HG03354 (cell line): ENCODE measurements at regions not wholly inside any gene's neighbourhood (a gene's known extent, or its start where the extent isn't known, plus 50 kb on each side); places are given as distances from the start of the nearest gene placed in this dataset.
"Not testable (repeated sequence)": the region's sequence is repeated elsewhere in the genome, so short reads cannot be mapped to it uniquely, and the experiment has no call there.

Source experiments
- ATAC-seq: cut with Tn5 transposase; IDR thresholded peaks from one replicate; pipeline ENCODE4 v1.9.1; 2021; ENCODE audit warnings: mild to moderate bottlenecking; ENCODE audit not compliant: unreplicated experiment, poor library complexity, severe bottlenecking

GRCh38 chr1:9440763-9441194, 98.5 kb upstream of the SLC25A33 start:
- ATAC-seq: no peak

DNA sequence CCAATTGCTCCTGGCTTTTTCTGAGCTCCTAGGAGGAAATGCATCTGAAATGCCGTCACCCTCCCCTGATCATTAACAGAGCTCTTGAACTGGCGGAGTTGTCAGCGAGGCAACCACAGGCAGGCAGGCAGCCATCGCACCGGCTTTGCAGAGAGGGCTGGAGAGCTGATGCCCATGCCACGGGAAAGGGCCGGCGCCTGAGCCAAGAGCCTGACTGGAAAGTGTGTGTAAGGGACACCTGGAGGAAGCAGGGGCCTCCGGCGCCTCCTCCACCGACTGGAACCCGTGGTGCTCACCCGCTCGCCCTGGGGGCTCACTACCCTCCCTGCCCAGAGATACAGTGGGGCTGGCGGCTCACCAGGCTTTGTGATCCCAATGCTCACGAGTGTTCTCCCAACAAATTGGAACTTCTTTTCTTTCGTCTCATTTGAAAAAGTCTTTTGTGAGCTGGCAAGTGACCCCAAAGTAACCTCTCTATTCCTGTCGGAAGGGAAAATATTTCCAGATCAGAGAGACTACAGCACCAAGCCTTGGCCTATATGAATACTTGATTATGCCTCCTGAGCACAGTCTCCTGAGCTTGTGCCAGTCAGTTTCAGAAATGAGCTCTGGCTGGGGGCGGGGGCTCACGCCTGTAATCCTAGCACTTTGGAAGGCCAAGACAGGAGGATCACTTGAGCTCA, 97.7 kb upstream of the SLC25A33 start:
- ATAC-seq: no peak

- ATAC-seq: no peak
Observed at GRCh38 chr1:9442278-9442846, 96.9 kb upstream of the SLC25A33 start.

- no peak for ATAC-seq
Observed at GRCh38 chr1:9442986-9443385, 96.3 kb upstream of the SLC25A33 start.

DNA sequence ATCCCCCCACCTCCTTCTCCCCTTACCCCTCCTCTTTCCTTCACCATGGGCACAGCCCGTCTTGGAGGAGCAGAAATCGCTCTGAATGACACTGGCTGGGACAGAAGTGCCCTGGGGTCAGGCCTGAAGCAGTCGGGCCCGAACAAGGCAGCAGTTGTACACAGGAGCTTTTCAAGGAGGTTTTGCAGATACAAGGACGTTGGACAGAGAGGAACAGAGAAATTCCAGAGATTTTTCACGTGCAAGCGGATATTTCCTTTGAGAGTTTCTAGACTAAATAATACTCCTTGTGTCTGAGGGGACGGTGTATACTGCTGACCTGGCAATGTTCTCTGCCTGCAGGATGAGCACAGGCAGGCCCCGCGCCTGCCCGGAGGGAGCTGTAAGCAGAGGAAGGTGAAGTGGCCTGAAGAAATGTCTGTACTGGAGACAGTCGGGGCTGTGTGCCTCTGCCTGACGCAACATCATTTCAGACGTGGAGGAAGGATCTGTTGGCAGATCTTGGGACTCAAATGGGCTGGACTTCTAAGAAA, 95.3 kb upstream of the SLC25A33 start:
- ATAC-seq: no peak

DNA sequence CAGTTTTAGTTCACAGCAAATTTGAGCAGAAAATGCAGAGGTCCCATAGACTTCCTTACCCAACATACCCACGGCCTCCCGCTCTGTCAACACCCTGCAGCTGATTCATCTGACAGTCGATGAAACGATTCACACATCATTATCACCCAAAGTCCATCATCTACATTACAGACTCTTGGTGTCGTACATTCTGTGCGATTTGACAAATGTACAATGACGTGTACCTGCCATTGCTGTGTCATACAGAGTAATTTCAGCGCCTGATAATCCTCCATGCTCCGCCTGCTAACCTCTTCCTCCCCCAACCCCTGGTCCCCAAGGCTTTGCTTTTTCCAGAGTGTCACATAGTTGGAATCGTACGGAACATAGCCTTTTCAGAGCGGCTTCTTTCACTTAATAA, 94.7 kb upstream of the SLC25A33 start:
- no peak for ATAC-seq

DNA sequence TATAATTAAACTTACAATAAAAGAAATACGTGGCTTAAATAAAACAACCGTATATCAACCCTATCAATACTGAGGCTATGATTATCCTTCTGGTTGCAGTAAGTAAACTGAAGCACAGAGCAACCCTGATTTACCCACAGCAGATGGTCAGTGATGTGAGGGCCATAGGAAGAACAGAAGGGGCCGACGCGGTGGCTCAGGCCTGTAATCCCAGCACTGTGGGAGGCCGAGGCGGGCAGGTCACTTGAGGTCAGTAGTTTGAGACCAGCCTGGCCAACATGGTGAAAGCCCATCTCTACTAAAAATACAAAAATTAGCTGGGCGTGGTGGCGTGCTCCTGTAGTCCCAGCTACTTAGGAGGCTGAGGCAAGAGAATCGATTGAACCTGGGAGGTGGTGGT, 94.2 kb upstream of the SLC25A33 start:
- ATAC-seq: not testable (repeated sequence)

DNA sequence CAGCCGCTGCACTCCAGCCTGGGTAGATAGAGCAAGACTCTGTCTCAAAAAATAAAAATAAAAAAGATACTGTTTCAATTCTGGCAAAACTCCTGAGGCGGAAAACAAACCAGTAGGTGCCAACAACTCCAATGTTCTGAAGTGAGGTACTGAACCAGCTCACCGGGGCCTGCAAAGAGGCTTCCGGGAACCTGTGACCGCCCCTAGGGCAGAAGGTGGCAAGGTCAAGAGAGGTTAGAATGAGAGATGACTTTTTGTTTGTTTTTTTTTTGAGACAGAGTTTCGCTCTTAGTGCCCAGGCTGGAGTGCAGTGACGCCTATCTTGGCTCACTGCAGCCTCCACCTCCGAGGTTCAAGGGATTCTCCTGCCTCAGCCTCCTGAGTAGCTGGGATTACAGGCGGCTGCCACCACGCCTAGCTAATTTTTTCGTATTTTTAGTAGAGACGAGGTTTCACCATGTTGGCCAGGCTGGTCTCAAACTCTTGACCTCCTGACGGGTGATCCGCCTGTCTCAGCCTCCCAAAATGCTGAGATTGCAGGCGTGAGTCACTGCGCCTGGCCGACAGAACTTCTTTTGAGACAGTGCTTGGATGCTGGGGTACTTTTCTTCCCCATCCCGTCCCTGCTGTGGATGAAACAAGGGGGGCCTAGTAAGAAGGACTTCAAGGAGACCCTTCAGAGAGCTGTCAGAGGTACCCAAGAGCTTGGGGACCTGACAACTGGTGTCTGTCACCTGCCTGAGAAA, 91.9 kb upstream of the SLC25A33 start:
- no peak for ATAC-seq

- no peak for ATAC-seq
Observed at GRCh38 chr1:9448132-9449109, 90.8 kb upstream of the SLC25A33 start.

- ATAC-seq: no peak
Observed at GRCh38 chr1:9449110-9449627, 90.1 kb upstream of the SLC25A33 start.

DNA sequence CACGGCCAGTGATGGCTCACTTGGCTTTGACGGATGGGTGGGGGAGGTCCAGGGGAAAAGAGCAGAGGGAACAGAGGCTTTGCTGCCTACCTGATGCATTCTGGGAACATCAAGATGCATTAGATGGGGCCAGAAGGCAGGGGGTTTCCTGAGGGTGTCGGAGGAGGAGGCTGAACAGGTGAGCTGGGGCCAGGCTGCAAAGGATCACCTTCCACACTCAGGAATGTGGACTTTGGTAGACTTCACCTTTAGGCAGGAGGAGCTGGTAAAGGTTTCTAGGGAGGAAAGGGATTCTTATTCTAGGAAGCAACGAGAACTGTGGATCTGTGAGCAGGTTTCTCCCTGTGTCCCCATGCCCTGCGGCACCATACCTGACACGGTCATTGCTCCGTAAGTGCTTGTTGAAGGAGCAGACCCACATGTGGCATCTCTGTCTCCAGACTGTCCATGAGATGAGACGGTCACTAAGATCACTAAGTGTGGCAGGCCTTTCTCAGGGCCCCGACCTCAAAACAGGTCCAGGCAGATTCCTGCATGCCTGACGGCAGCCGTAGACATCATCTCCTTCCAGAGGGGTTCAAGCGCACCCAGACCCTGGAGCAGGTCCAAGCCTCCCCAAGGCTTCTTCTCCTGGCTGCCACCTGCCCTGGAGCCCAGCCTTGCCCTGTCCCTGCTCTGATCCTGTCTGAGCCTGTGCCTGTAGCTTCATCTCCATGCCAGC, 89.1 kb upstream of the SLC25A33 start:
- ATAC-seq: no peak

- no peak for ATAC-seq
Observed at GRCh38 chr1:9451081-9451480, 88.2 kb upstream of the SLC25A33 start.

- no peak for ATAC-seq
Observed at GRCh38 chr1:9452516-9453140, 86.6 kb upstream of the SLC25A33 start.

GRCh38 chr1:9453375-9453774, 85.9 kb upstream of the SLC25A33 start:
- ATAC-seq: no peak

- ATAC-seq: no peak
Observed at GRCh38 chr1:9453779-9454418, 85.4 kb upstream of the SLC25A33 start.

- no peak for ATAC-seq
Observed at GRCh38 chr1:9454494-9455066, 84.7 kb upstream of the SLC25A33 start.

GRCh38 chr1:9455487-9456234, 83.6 kb upstream of the SLC25A33 start:
- no peak for ATAC-seq
